ENCODE measurements at regions not wholly inside any gene's neighbourhood (a gene's known extent, or its start where the extent isn't known, plus 50 kb on each side); places are given as distances from the start of the nearest gene placed in this dataset.
A peak's percentile ranks its signal among the peaks of the same experiment; 100 is the strongest.

GRCh38 chr21:24418671-24419070 is 1188.6 kb downstream of the MRPL39 start:
- no peak overlapping the region for H3K4me3 Mint-ChIP-seq
- DNase-seq: no peak
- intact Hi-C loops (cut with micrococcal nuclease): no loop called here
- H3K27me3 Mint-ChIP-seq: peaks cover 7% of the 10 kb centered on the region
- no peak overlapping the region for H3K27ac Mint-ChIP-seq
- H3K36me3 Mint-ChIP-seq (ENCODE audit: low read depth): no peaks in the 10 kb centered on the region
- H3K9me3 Mint-ChIP-seq: no peaks in the 10 kb centered on the region
- no peaks in the 10 kb centered on the region for H3K4me1 Mint-ChIP-seq

GRCh38 chr21:24411429-24411828 is 1195.9 kb downstream of the MRPL39 start:
- no peaks in the 10 kb centered on the region for H3K9me3 Mint-ChIP-seq
- intact Hi-C loops (cut with micrococcal nuclease): no loop called here
- no peaks in the 10 kb centered on the region for H3K27me3 Mint-ChIP-seq
- no peaks in the 10 kb centered on the region for H3K4me1 Mint-ChIP-seq
- H3K4me3 Mint-ChIP-seq: no peak overlapping the region
- no peak for DNase-seq
- no peak overlapping the region for H3K27ac Mint-ChIP-seq
- no peaks in the 10 kb centered on the region for H3K36me3 Mint-ChIP-seq (ENCODE audit: low read depth)

- Mint-ChIP-seq H3K4me3 (no peak overlapping the region), H3K9me3 (no peaks in the 10 kb centered on the region), H3K4me1 (no peaks in the 10 kb centered on the region), H3K36me3 (ENCODE audit: low read depth) (no peaks in the 10 kb centered on the region), H3K27me3 (no peaks in the 10 kb centered on the region), H3K27ac (no peak overlapping the region)
- no peak for DNase-seq
- intact Hi-C loops (cut with micrococcal nuclease): no loop called here
These were observed 1204.1 kb downstream of the MRPL39 start for GRCh38 chr21:24403221-24403620.

DNA sequence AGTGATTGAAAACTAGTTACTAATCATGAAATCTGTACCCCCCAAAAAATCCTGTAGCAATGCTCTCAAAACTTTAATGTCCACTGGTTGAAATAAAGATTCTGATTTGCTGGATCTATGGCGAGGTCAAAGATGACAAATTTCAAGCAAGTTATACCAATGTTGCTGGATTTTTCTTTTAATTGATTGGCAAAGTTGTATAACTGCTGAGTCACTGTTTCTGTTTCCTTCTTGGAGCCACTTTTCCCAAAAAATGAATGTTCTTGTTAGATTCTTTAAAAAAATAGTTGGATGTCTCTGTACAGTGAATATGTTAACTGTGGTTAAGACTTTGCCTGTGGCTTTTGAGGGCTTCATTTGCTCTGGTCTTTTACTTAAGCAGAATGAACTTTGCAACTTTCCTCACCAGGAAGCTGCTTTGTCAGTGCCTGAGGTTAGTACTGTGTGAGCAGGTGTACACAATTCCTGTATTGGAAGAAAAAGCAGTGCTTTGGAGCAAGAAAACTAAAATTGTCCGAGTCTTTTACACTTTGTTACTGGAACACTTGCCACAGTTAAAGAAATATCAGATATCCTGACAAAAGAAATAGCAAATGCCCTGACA is 1211.9 kb downstream of the MRPL39 start:
- intact Hi-C loops (cut with micrococcal nuclease): no loop called here
- Mint-ChIP-seq H3K9me3 (no peaks in the 10 kb centered on the region), H3K4me1 (no peaks in the 10 kb centered on the region), H3K36me3 (ENCODE audit: low read depth) (no peaks in the 10 kb centered on the region), H3K27me3 (peaks cover 2% of the 10 kb centered on the region), H3K27ac (no peak overlapping the region), H3K4me3 (no peak overlapping the region)
- no peak for DNase-seq

GRCh38 chr21:24375201-24375600 is 1232.1 kb downstream of the MRPL39 start:
- H3K27ac Mint-ChIP-seq: no peak overlapping the region
- intact Hi-C loops (cut with micrococcal nuclease): loop anchor here (2.0 to 5.0 kb wide), 2 partner anchors 140 to 1012 kb away; no protein-coding TSS in a partner anchor

GRCh38 chr21:24372506-24372905 is 1234.8 kb downstream of the MRPL39 start:
- Mint-ChIP-seq H3K27ac (no peak overlapping the region), H3K36me3 (ENCODE audit: low read depth) (no peaks in the 10 kb centered on the region), H3K27me3 (no peaks in the 10 kb centered on the region), H3K9me3 (no peaks in the 10 kb centered on the region), H3K4me3 (no peak overlapping the region), H3K4me1 (no peaks in the 10 kb centered on the region)
- no peak for DNase-seq
- intact Hi-C loops (cut with micrococcal nuclease): no loop called here

More at GRCh38 chr21:24375201-24375600, 1232.1 kb downstream of the MRPL39 start:
- Mint-ChIP-seq H3K36me3 (ENCODE audit: low read depth) (no peaks in the 10 kb centered on the region), H3K9me3 (no peaks in the 10 kb centered on the region), H3K4me3 (no peak overlapping the region), H3K27me3 (no peaks in the 10 kb centered on the region), H3K4me1 (no peaks in the 10 kb centered on the region)
- DNase-seq: peak; percentile 65

GRCh38 chr21:24369746-24370145 is 1237.5 kb downstream of the MRPL39 start:
- H3K4me1 Mint-ChIP-seq: no peaks in the 10 kb centered on the region
- intact Hi-C loops (cut with micrococcal nuclease): no loop called here
- no peaks in the 10 kb centered on the region for H3K9me3 Mint-ChIP-seq
- H3K27ac Mint-ChIP-seq: no peak overlapping the region
- no peak for DNase-seq
- H3K4me3 Mint-ChIP-seq: no peak overlapping the region
- no peaks in the 10 kb centered on the region for H3K36me3 Mint-ChIP-seq (ENCODE audit: low read depth)
- no peaks in the 10 kb centered on the region for H3K27me3 Mint-ChIP-seq

- Mint-ChIP-seq H3K27ac (no peak overlapping the region), H3K4me1 (no peaks in the 10 kb centered on the region), H3K9me3 (no peaks in the 10 kb centered on the region), H3K27me3 (no peaks in the 10 kb centered on the region), H3K4me3 (no peak overlapping the region), H3K36me3 (ENCODE audit: low read depth) (no peaks in the 10 kb centered on the region)
- DNase-seq: no peak
- intact Hi-C loops (cut with micrococcal nuclease): no loop called here
These were observed 1238.0 kb downstream of the MRPL39 start for GRCh38 chr21:24369278-24369677.

GRCh38 chr21:24367936-24368335 is 1239.3 kb downstream of the MRPL39 start:
- DNase-seq: no peak
- H3K27me3 Mint-ChIP-seq: no peaks in the 10 kb centered on the region
- H3K9me3 Mint-ChIP-seq: no peaks in the 10 kb centered on the region
- no peak overlapping the region for H3K27ac Mint-ChIP-seq
- H3K36me3 Mint-ChIP-seq (ENCODE audit: low read depth): no peaks in the 10 kb centered on the region
- no peaks in the 10 kb centered on the region for H3K4me1 Mint-ChIP-seq
- H3K4me3 Mint-ChIP-seq: no peak overlapping the region
- intact Hi-C loops (cut with micrococcal nuclease): no loop called here

GRCh38 chr21:24353492-24353891 is 1253.8 kb downstream of the MRPL39 start:
- Mint-ChIP-seq H3K27ac (no peak overlapping the region), H3K9me3 (no peaks in the 10 kb centered on the region), H3K27me3 (no peaks in the 10 kb centered on the region), H3K36me3 (ENCODE audit: low read depth) (no peaks in the 10 kb centered on the region), H3K4me3 (no peak overlapping the region), H3K4me1 (no peaks in the 10 kb centered on the region)
- intact Hi-C loops (cut with micrococcal nuclease): no loop called here
- no peak for DNase-seq

- intact Hi-C loops (cut with micrococcal nuclease): no loop called here
- DNase-seq: no peak
- H3K27me3 Mint-ChIP-seq: no peaks in the 10 kb centered on the region
- H3K4me3 Mint-ChIP-seq: no peak overlapping the region
- no peak overlapping the region for H3K27ac Mint-ChIP-seq
- H3K9me3 Mint-ChIP-seq: no peaks in the 10 kb centered on the region
- H3K36me3 Mint-ChIP-seq (ENCODE audit: low read depth): no peaks in the 10 kb centered on the region
- H3K4me1 Mint-ChIP-seq: no peaks in the 10 kb centered on the region
These were observed 1267.9 kb downstream of the MRPL39 start for GRCh38 chr21:24339406-24339805.

DNA sequence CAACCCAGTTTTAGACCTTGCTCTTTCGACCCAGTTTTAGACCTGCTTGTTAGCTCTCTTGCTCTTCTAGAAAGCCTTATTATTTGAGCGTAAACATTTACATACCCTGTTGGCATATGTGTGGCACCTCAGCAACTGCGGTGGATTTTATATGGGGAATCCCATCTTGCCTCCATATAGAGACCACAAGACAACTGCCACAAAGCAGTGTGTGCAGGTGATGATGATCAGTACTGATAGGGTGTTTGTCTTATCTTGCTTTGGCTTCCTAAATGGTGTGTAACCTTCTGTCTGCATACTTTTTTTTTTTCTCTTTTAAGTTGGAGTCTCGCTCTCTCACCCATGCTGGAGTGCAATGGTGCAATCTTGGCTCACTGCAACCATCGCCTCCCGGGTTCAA is 1270.8 kb downstream of the MRPL39 start:
- no peaks in the 10 kb centered on the region for H3K9me3 Mint-ChIP-seq
- DNase-seq: no peak
- H3K4me3 Mint-ChIP-seq: no peak overlapping the region
- no peaks in the 10 kb centered on the region for H3K4me1 Mint-ChIP-seq
- H3K27me3 Mint-ChIP-seq: no peaks in the 10 kb centered on the region
- H3K36me3 Mint-ChIP-seq (ENCODE audit: low read depth): no peaks in the 10 kb centered on the region
- intact Hi-C loops (cut with micrococcal nuclease): no loop called here
- H3K27ac Mint-ChIP-seq: no peak overlapping the region

- H3K4me3 Mint-ChIP-seq: no peak overlapping the region
- intact Hi-C loops (cut with micrococcal nuclease): no loop called here
- no peaks in the 10 kb centered on the region for H3K36me3 Mint-ChIP-seq (ENCODE audit: low read depth)
- H3K9me3 Mint-ChIP-seq: no peaks in the 10 kb centered on the region
- H3K4me1 Mint-ChIP-seq: no peaks in the 10 kb centered on the region
- DNase-seq: no peak
- no peak overlapping the region for H3K27ac Mint-ChIP-seq
- H3K27me3 Mint-ChIP-seq: no peaks in the 10 kb centered on the region
These were observed 1283.7 kb downstream of the MRPL39 start for GRCh38 chr21:24323536-24323935.

DNA sequence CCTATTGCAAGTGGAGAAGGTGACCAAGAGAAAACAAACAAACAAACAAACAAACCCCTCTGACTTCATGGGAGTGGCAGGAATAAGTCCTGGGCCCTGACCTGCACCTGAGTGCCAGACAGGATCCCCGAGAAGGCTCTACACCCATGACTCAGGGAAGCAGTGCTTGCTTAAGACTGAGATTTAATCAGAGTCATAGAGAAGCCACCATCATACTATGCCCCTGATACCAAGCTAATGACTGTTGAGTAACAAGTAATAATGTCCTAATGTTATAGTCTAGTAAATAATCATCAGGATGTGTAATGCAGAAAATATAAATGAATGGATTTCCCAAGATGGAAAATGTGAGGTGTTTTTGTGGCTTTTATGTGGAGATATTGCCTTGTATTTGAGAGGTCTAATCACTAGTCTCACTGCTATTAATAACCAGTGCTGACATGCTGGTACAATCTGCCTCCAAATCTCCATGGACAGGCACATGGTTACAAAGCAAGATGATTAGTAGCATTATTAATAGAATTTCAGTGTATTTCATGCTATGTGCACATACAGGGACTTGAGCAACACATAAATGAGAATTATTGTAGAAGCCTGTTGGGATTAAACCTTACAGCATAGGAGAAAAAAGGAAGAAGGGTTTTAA is 1290.9 kb downstream of the MRPL39 start:
- Mint-ChIP-seq H3K36me3 (ENCODE audit: low read depth) (no peaks in the 10 kb centered on the region), H3K27me3 (no peaks in the 10 kb centered on the region), H3K27ac (no peak overlapping the region), H3K9me3 (no peaks in the 10 kb centered on the region), H3K4me1 (no peaks in the 10 kb centered on the region), H3K4me3 (no peak overlapping the region)
- no peak for DNase-seq
- intact Hi-C loops (cut with micrococcal nuclease): no loop called here

DNA sequence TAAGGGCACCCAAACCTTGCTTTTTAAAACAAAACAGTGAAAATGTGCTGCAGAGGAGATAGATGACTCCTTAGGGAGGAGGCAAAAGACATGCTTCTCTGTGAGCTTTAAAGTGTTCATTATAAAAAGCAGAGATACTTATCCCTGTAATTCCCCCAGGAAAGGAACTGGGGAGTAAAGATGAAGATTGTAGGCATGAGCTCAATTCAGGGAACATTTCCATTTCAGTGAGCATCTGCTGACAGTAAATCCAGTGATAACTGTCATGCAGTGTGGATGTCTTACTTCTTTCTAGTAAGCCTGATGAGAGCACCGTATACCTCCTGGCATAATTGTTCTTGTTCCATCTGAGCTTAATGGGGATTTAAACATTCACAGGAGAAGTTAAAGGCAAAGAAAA is 1296.5 kb downstream of the MRPL39 start:
- H3K4me3 Mint-ChIP-seq: no peak overlapping the region
- DNase-seq: no peak
- no peak overlapping the region for H3K27ac Mint-ChIP-seq
- no peaks in the 10 kb centered on the region for H3K9me3 Mint-ChIP-seq
- H3K4me1 Mint-ChIP-seq: no peaks in the 10 kb centered on the region
- H3K27me3 Mint-ChIP-seq: no peaks in the 10 kb centered on the region
- intact Hi-C loops (cut with micrococcal nuclease): no loop called here
- no peaks in the 10 kb centered on the region for H3K36me3 Mint-ChIP-seq (ENCODE audit: low read depth)

All from activated CD4-positive, alpha-beta T cell treated with anti-CD3 and anti-CD28 coated beads, Interleukin-2, amount 10 ng/mL, durations not matched to agents 24 days and 14 days (primary cell).